ENCODE measurements at regions not wholly inside any gene's neighbourhood (a gene's known extent, or its start where the extent isn't known, plus 50 kb on each side); places are given as distances from the start of the nearest gene placed in this dataset.

- no peak for TF ChIP-seq CTCF (conservative IDR thresholded peaks at IDR 0.05 in 1 of 2, IDR thresholded peaks at IDR 0.05 in 1 of 2; ENCODE audit: low read depth in 1 of 2, low read length in 2 of 2)
- no peak for TF ChIP-seq EZH2 (IDR thresholded peaks at IDR 0.05; ENCODE audit: low read length, missing control alignments)
These were observed 188.2 kb downstream of the ZFP36L2 start for GRCh38 chr2:43038034-43038695.

Measured in fibroblast of lung (primary cell).